ENCODE measurements at regions not wholly inside any gene's neighbourhood (a gene's known extent, or its start where the extent isn't known, plus 50 kb on each side); places are given as distances from the start of the nearest gene placed in this dataset.

- DNase-seq, result no peak
Measured at GRCh38 chr2:34492561-34493455, 893.7 kb upstream of the FAM98A start.

DNA sequence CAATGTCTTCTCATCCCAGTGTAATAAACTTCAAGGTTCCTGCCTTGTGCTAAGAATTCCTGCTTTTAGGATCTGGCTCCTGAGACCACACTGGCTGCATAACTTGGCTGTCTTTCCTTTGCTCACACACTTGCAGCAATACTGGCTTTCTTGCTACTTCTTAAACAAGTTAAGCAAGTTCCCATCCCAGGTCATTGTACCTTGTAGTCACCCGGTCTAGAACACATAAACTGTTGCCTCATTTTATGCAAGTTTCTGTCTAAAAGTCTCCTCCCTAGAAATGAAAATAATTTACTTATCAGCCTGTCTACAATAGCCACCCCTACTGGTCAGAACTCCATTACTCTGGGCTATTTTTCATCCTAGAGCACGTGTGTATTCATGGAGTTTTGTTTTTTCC is 887.9 kb upstream of the FAM98A start:
- no peak for DNase-seq

- DNase-seq, result no peak
Measured at GRCh38 chr2:34481542-34481941, 882.4 kb upstream of the FAM98A start.

DNA sequence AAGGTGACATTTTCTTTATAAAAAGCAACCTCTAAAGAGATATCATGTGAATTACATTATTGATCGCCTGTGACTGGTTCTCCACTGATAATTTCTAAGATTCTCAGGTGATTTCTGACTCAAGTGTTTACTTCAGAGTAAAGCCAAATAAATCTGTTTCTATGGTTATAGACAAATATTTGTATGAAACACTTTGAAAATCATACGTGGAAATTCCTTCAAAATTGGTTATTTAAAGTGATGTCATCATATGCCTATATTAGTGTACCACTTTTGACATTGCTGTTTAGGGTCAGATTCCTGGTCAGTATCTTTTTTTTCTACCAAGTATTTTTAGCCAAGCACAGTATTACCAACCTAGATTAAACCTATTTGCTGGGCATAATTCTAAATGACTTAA is 881.3 kb upstream of the FAM98A start:
- DNase-seq, result no peak

GRCh38 chr2:34475156-34475555 is 876.1 kb upstream of the FAM98A start:
- DNase-seq, result no peak

GRCh38 chr2:34474646-34475045 is 875.5 kb upstream of the FAM98A start:
- DNase-seq, result no peak

DNA sequence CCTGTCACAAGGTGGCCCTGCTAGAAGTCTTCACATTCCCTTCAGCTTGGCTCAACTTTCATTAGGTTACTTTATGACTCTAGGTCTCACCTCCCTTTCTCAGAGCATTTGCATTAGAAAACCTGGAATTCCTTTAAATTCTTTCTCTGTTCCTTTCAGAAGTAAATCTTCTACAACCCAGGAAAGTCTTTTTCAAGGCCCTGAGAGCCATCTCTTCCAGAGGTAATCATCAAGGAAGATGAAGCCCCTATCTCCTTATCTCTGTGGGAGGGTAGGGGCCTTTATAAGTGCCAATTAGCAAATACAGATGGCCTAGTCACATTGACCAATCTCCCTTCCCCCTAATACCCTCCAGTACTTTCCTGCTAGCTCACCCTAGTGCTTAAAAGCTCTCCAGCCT is 848.0 kb upstream of the FAM98A start:
- no peak for DNase-seq

- DNase-seq, result no peak
Measured at GRCh38 chr2:34423301-34423700, 824.2 kb upstream of the FAM98A start.

DNA sequence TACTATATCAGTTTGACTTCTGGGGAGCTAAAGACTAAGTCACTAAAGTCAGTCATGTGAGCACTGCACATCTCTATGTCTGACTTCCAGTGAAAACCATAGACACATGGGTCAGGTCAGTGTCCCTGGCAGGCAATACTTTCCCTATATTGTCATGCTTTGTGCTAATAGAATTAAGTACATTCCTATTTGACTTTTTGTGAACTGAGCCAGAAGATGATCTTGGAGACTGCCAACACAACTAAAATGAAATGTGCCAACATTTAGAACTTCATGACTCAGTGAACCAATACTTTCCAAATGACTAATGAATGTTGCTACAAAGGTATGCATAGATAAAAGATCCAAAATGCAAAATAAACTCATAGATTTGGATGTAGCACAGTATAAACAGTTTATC is 820.8 kb upstream of the FAM98A start:
- no peak for DNase-seq

- no peak for DNase-seq
Measured at GRCh38 chr2:34416856-34417255, 817.8 kb upstream of the FAM98A start.

DNA sequence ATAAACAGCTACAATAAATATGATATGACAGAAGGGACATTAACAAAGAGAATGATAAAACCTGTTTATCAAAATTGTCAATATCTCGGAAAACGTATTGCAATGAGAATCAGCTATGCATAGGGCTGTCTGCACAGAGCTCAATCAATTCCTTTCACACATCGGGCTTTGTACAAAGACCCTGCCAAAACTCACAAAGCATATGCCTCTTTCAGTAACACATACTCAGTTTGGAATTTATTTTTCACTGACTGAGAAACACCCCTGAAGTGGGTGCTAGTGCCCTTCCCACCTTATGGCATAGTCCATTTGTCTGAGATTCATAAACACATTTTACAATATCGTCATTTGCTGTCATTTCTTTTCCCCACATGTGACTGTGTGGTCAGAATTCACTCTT is 815.8 kb upstream of the FAM98A start:
- no peak for DNase-seq

DNA sequence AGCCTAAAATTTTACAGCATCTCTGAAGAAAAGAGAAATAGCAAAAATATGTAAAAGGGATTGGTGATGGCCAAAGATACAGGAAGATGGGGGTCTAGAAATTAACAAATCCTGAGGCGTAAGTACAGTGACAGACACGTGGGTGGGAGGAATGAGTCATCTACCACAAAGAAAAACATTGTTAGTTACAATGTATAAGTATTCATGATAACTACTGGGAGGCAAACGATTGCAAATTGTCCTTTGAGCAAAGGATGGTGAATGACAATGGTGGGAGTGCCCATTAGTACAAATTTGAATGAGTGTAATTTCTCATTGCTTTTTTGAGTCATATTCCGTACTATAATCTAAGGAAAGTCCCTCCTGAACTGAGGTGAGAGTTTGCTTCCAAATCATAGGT is 809.0 kb upstream of the FAM98A start:
- no peak for DNase-seq

DNA sequence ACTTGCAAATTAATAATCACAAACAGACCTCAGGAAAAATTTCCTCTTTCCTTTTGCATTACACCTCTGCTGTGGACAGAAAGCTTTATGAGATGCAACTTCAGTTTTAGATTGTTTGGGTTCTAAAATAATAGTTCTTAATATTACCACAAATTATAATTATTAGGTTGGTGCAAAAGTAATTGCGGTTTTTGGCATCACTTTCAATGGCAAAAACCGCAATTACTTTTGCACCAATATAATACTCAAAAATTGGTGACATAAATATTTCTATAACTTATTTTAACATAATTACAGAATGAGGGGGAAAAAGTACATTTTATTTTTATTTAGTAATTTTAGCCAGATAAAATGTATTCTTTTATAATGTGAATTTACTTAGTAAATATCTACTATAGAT is 804.4 kb upstream of the FAM98A start:
- no peak for DNase-seq

- no peak for DNase-seq
Measured at GRCh38 chr2:34402376-34402775, 803.3 kb upstream of the FAM98A start.

DNA sequence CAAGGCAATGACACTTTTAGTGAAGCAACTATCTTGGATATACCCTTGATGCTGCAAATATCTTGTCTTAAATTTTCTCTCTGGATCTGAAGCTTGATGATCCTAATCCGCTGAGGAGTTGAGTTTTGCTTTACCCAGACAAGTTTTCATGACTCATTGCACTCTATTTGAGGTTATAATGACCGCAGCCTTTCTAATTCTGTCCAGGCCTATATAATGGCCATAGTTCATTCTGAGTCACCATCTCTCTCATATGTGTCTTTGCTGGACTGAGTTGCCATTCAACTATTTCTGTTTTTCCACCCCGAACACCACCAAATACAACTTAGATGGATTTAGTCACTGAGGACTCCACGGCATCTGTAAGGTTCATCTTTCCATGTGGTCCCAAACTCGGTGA is 802.1 kb upstream of the FAM98A start:
- no peak for DNase-seq

GRCh38 chr2:34388446-34388845 is 789.3 kb upstream of the FAM98A start:
- DNase-seq, result no peak

DNA sequence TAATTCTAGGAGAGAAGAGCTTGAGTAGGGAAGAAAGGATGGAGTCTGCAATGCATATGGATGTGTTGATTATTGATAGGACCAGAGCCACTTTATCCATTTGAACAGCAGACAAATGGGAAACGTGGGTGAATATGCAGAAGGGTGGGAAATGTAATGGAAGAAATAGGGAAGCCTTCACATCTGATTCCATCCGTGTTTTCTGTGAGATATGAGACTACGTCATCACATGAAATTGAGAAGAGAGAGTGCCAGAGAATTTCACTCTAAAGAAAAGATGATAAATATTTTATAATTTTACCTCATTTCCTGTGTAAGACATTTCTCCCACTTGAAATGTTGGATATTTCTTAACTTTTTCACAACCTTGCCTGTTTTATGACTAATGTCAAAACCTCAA is 788.4 kb upstream of the FAM98A start:
- no peak for DNase-seq

- DNase-seq, result no peak
Measured at GRCh38 chr2:34379586-34379985, 780.5 kb upstream of the FAM98A start.

GRCh38 chr2:34373586-34374233 is 774.6 kb upstream of the FAM98A start:
- no peak for DNase-seq

- no peak for DNase-seq
Measured at GRCh38 chr2:34372967-34373366, 773.9 kb upstream of the FAM98A start.

DNA sequence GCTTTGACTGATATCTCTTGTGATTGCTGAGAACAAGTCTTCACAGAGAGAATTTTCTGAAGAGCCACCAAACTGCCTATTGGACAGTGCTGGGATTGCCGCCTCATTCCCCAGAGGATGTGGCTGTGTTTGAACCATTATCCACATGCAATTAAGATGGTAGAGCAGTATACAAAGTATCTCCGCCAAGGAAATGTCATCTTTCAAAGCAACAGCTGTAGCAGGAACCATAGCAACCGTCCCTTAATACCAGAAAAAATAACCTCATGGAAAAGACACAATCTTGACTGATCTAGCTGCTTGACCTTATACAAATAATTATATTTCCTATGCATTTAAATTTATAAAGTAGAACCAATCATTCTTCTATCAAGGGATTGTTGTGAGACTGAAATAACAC is 772.6 kb upstream of the FAM98A start:
- DNase-seq, result no peak

- DNase-seq, result no peak
Measured at GRCh38 chr2:34368304-34368703, 769.2 kb upstream of the FAM98A start.

GRCh38 chr2:34365932-34366331 is 766.8 kb upstream of the FAM98A start:
- DNase-seq, result no peak

DNA sequence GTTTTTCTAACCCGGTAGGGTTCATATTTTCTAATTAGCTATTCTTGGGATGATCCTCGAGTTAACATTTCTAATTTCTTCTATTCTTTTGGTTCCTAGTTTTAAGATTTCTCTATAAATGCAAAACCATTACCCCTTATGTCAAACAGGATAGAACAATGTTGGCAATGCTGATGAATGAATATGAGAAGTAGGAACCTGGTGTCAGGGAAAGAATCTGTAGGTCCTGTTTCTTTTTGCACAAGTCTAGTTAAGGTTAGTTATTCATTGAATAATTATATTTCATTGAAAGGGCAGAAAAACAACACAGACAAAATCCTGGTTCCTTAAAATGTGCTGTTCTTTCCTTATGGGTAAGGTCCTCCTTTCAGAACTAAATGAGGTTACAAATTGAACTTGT is 766.4 kb upstream of the FAM98A start:
- DNase-seq, result no peak

Measured in 8988T (cell line).